ENCODE measurements at regions not wholly inside any gene's neighbourhood (a gene's known extent, or its start where the extent isn't known, plus 50 kb on each side); places are given as distances from the start of the nearest gene placed in this dataset.
"Not testable (repeated sequence)": the region's sequence is repeated elsewhere in the genome, so short reads cannot be mapped to it uniquely, and the experiment has no call there.

GRCh38 chr2:106339609-106340008 lies 128.6 kb downstream of the RGPD3 start:
- H3K36me3 Mint-ChIP-seq, result no peaks in the 10 kb centered on the region
- no peak overlapping the region for H3K4me3 Mint-ChIP-seq
- no peak for ATAC-seq
- no peaks in the 10 kb centered on the region for H3K4me1 Mint-ChIP-seq (ENCODE audit: low read depth in 2 of 2)
- no peaks in the 10 kb centered on the region for H3K9me3 Mint-ChIP-seq
- H3K27me3 Mint-ChIP-seq, result peaks cover 0 to 6% of the 10 kb centered on the region in 2 donors
- no peak overlapping the region for H3K27ac Mint-ChIP-seq
- no peak for DNase-seq (ENCODE audit: low spot score)

DNA sequence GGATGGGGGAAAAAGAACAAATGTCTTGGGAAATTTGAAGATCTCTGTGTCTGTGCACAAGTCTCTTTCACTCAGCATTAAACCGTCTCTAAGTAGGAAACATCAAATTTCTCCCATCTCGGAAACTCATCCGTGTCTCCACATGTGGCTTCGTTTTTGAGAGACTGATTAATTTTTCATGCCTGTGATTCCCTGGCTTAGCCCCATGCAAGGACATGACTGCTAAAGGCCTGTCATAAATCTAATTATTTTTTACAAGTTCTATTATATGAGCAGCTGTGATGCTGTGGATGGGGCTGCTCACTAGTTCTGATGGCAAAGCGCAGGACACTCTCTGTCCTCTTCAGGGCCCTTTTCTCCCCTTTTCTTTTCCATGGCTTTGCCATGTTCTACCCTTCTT lies 129.1 kb downstream of the RGPD3 start:
- H3K4me1 Mint-ChIP-seq (ENCODE audit: low read depth in 2 of 2), result no peaks in the 10 kb centered on the region
- no peaks in the 10 kb centered on the region for H3K9me3 Mint-ChIP-seq
- peaks cover 0 to 6% of the 10 kb centered on the region in 2 donors for H3K27me3 Mint-ChIP-seq
- no peak for ATAC-seq
- H3K36me3 Mint-ChIP-seq, result no peaks in the 10 kb centered on the region
- DNase-seq (ENCODE audit: low spot score), result no peak
- H3K4me3 Mint-ChIP-seq, result no peak overlapping the region
- H3K27ac Mint-ChIP-seq, result no peak overlapping the region

GRCh38 chr2:106338043-106338442 lies 130.2 kb downstream of the RGPD3 start:
- no peaks in the 10 kb centered on the region for H3K36me3 Mint-ChIP-seq
- H3K27ac Mint-ChIP-seq, result no peak overlapping the region
- ATAC-seq, result no peak
- DNase-seq (ENCODE audit: low spot score), result no peak
- no peaks in the 10 kb centered on the region for H3K9me3 Mint-ChIP-seq
- H3K4me1 Mint-ChIP-seq (ENCODE audit: low read depth in 2 of 2), result no peaks in the 10 kb centered on the region
- H3K27me3 Mint-ChIP-seq, result peaks cover 0 to 6% of the 10 kb centered on the region in 2 donors
- no peak overlapping the region for H3K4me3 Mint-ChIP-seq

- H3K36me3 Mint-ChIP-seq, result no peaks in the 10 kb centered on the region
- H3K27ac Mint-ChIP-seq, result no peak overlapping the region
- H3K27me3 Mint-ChIP-seq, result peaks cover 0 to 10% of the 10 kb centered on the region in 2 donors
- H3K9me3 Mint-ChIP-seq, result no peaks in the 10 kb centered on the region
- DNase-seq (ENCODE audit: low spot score) (no peak), ATAC-seq (no peak)
- no peaks in the 10 kb centered on the region for H3K4me1 Mint-ChIP-seq (ENCODE audit: low read depth in 2 of 2)
- H3K4me3 Mint-ChIP-seq, result no peak overlapping the region
Observed at GRCh38 chr2:106336737-106337136, 131.5 kb downstream of the RGPD3 start.

DNA sequence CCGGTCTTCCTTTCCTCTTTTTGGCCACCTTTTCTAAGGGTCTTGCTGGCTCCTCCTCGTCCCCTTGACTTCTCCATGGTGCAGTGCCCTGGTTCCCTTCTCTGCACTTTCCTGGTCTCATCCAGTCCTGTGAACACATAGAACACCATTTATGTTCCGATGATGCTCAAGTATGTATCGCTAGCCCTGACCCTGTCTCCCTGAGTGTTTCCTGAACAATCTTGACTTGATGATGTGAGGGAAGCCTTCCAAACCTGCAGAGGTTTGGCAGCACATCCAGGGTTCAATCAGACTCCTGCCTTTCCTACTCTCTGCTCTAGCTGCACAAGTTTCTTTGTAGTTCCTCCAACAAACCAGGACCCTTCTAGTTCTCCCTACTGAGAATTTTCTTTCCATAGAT lies 132.1 kb downstream of the RGPD3 start:
- H3K27ac Mint-ChIP-seq, result no peak overlapping the region
- no peak overlapping the region for H3K4me3 Mint-ChIP-seq
- no peaks in the 10 kb centered on the region for H3K4me1 Mint-ChIP-seq (ENCODE audit: low read depth in 2 of 2)
- H3K9me3 Mint-ChIP-seq, result no peaks in the 10 kb centered on the region
- peaks cover 0 to 10% of the 10 kb centered on the region in 2 donors for H3K27me3 Mint-ChIP-seq
- H3K36me3 Mint-ChIP-seq, result no peaks in the 10 kb centered on the region
- ATAC-seq (no peak), DNase-seq (ENCODE audit: low spot score) (no peak)

DNA sequence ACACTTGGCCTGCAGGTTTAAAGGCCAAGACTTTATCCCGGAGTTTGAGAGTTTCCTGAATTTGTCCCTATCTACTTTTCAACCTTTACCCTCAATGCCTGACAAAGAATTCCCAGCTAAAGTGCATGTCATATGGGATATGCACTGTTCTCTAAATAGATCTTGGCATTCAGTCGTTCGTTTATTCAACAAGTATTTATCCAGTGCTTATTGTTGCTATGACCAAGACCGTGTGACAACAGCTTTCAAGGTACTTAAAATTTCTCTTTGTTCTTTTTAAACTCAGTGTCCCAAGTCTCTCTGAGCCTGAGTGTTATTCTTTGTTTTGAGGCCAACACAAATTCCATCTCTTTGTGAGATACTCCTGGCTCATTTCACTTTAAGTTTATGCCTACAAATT lies 133.4 kb downstream of the RGPD3 start:
- no peaks in the 10 kb centered on the region for H3K9me3 Mint-ChIP-seq
- no peak for ATAC-seq
- no peak overlapping the region for H3K27ac Mint-ChIP-seq
- H3K36me3 Mint-ChIP-seq, result no peaks in the 10 kb centered on the region
- DNase-seq (ENCODE audit: low spot score), result no peak
- H3K4me3 Mint-ChIP-seq, result no peak overlapping the region
- H3K4me1 Mint-ChIP-seq (ENCODE audit: low read depth in 2 of 2), result no peaks in the 10 kb centered on the region
- H3K27me3 Mint-ChIP-seq, result peaks cover 1 to 10% of the 10 kb centered on the region in 2 donors

- not testable (repeated sequence) for H3K4me3 Mint-ChIP-seq; H3K9me3 Mint-ChIP-seq; H3K4me1 Mint-ChIP-seq (ENCODE audit: low read depth in 2 of 2); H3K36me3 Mint-ChIP-seq; DNase-seq (ENCODE audit: low spot score); ATAC-seq; H3K27ac Mint-ChIP-seq
- H3K27me3 Mint-ChIP-seq, result peaks cover 6 to 10% of the 10 kb centered on the region in 2 donors
Observed at GRCh38 chr2:106333253-106333873, 134.8 kb downstream of the RGPD3 start.

DNA sequence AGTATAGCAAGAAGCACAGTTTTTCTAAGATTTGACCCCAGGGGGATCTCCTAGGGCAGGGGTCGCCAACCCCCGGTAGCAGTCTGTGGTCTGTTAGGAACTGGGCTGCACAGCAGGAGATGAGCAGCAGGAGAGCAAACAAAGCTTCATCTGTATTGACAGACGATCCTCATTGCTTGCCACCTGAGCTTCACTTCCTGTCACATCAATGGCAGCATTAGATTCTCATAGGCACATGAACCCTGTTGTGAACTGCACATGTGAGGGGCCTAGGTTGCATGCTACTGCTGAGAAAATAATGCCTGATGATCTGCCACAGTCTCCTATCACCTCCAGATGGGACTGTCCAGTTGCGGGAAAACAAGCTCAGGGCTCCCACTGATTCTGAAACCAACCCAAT lies 136.2 kb downstream of the RGPD3 start:
- H3K27ac Mint-ChIP-seq, result no peak overlapping the region
- H3K27me3 Mint-ChIP-seq, result peaks cover 6 to 8% of the 10 kb centered on the region in 2 donors
- no peaks in the 10 kb centered on the region for H3K4me1 Mint-ChIP-seq (ENCODE audit: low read depth in 2 of 2)
- no peaks in the 10 kb centered on the region for H3K36me3 Mint-ChIP-seq
- H3K9me3 Mint-ChIP-seq, result no peaks in the 10 kb centered on the region
- ATAC-seq (no peak), DNase-seq (ENCODE audit: low spot score) (no peak)
- no peak overlapping the region for H3K4me3 Mint-ChIP-seq

DNA sequence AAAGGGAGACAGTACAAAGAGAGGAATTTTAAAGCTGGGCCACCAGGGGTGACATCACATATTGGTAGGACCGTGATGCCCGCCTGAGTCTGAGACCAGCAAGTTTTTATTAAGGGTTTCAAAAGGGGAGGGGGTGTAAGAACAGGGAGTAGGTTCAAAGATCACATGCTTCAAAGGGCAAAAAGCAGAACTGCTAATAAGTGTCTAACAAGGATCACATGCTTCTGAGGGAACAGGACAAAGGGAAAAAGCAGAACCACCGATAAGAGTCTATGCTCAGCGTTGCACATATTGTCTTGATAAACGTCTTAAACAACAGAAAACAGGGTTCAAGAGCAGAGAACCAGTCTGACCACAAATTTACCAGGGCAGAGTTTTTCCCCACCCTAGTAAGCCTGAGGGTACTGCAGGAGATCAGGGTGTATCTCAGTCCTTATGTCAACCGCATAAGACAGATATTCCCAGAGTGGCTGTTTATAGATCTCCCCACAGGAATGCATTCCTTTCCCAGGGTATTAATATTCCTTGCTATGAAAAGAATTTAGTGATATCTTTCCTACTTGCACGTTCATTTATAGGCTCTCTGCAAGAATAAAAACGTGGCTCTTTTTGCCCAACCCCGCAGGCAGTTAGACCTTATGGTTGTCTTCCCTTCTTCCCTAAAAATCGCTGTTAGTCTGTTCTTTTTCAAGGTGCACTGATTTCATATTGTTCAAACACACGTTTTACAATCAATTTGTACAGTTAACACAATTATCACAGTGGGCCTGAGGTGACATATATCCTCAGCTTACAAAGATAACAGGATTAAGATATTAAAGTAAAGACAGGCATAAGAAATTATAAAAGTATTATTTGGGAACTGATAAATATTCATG lies 136.5 kb upstream of the UXS1 start:
- H3K9me3 Mint-ChIP-seq, H3K4me3 Mint-ChIP-seq: not testable (repeated sequence)

GRCh38 chr2:106323337-106324013 lies 129.4 kb upstream of the UXS1 start:
- Mint-ChIP-seq H3K9me3 (no peaks in the 10 kb centered on the region), H3K4me3 (no peak overlapping the region), H3K27ac (no peak overlapping the region), H3K27me3 (peaks cover 6 to 12% of the 10 kb centered on the region in 2 donors), H3K4me1 (ENCODE audit: low read depth in 2 of 2) (no peaks in the 10 kb centered on the region), H3K36me3 (no peaks in the 10 kb centered on the region)
- ATAC-seq, result no peak
- DNase-seq (ENCODE audit: low spot score), result no peak

More for the DNA sequence above, 136.5 kb upstream of the UXS1 start:
- DNase-seq (ENCODE audit: low spot score); H3K36me3 Mint-ChIP-seq; H3K4me1 Mint-ChIP-seq (ENCODE audit: low read depth in 2 of 2); H3K27me3 Mint-ChIP-seq; H3K27ac Mint-ChIP-seq; ATAC-seq: not testable (repeated sequence)

DNA sequence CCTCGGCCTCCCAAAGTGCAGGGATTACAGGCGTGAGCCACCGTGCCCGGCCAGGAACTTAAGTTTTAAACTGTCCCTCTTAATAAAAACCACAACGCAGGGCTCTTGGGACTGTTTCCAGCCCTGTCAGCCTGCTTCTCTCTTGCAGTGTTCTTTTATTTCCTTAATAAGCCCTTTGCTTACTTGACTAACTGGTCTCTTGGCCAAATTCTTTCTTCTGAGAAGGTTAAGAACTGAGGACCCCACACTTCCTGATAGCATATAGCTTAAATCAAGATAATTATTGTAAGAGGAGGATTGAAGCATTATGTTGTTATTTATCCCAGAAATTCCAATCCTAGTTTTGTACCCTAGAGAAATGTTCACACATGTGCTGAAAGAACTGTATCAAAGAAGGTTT lies 128.2 kb upstream of the UXS1 start:
- Mint-ChIP-seq H3K27ac (no peak overlapping the region), H3K4me1 (ENCODE audit: low read depth in 2 of 2) (no peaks in the 10 kb centered on the region), H3K36me3 (no peaks in the 10 kb centered on the region), H3K27me3 (peaks cover 6 to 12% of the 10 kb centered on the region in 2 donors), H3K4me3 (no peak overlapping the region), H3K9me3 (no peaks in the 10 kb centered on the region)
- DNase-seq (ENCODE audit: low spot score), result no peak
- ATAC-seq, result no peak

DNA sequence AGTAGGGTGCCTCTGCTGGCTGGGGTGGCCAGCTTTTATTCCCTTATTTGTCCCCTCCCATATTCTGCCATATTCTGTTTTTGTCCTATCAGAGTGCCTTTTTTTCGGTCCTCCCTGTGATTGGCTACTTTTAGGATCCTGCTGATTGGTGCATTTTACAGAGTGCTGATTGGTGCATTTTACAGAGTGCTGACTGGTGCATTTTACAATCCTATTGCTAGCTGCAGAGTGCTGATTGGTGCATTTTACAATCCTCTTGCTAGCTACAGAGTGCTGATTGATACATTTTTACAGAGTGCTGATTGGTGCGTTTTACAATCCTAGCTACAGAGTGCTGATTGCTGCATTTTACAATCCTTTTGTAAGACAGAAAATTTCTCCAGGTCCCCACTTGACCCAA lies 126.3 kb upstream of the UXS1 start:
- ATAC-seq; H3K4me1 Mint-ChIP-seq (ENCODE audit: low read depth in 2 of 2); H3K4me3 Mint-ChIP-seq; H3K27ac Mint-ChIP-seq; DNase-seq (ENCODE audit: low spot score); H3K9me3 Mint-ChIP-seq; H3K36me3 Mint-ChIP-seq: not testable (repeated sequence)
- H3K27me3 Mint-ChIP-seq, result peaks cover 6 to 12% of the 10 kb centered on the region in 2 donors

- no peak for ATAC-seq
- no peak for DNase-seq (ENCODE audit: low spot score)
- H3K9me3 Mint-ChIP-seq, result no peaks in the 10 kb centered on the region
- H3K27me3 Mint-ChIP-seq, result no peaks in the 10 kb centered on the region
- H3K27ac Mint-ChIP-seq, result no peak overlapping the region
- H3K4me3 Mint-ChIP-seq, result no peak overlapping the region
- H3K4me1 Mint-ChIP-seq (ENCODE audit: low read depth in 2 of 2), result no peaks in the 10 kb centered on the region
- no peaks in the 10 kb centered on the region for H3K36me3 Mint-ChIP-seq
Observed at GRCh38 chr2:106316915-106317314, 122.8 kb upstream of the UXS1 start.

DNA sequence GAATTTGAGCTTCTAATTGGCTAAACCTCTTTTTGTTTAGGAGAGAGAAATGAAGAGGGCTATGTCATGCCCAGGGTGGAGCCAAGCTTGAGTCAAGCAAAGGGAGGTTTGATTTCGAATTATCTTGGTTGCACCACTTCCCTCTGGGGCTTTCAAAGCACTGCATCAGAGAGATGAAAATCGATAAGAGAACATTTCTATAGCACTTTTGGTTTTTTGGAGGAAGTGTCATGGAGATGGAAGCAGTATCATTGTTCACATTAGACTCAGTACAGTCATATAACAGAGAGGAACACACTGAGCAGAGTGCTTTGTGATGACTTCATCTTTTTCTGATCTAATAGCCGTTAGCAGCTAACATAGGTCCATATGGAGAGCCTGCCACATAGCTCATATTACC lies 120.3 kb upstream of the UXS1 start:
- ATAC-seq (peak in 1 of 2 donors; percentile 60), DNase-seq (ENCODE audit: low spot score) (no peak)
- Mint-ChIP-seq H3K4me1 (ENCODE audit: low read depth in 2 of 2) (no peaks in the 10 kb centered on the region), H3K27ac (no peak overlapping the region), H3K9me3 (no peaks in the 10 kb centered on the region), H3K27me3 (no peaks in the 10 kb centered on the region), H3K36me3 (no peaks in the 10 kb centered on the region), H3K4me3 (no peak overlapping the region)
